IMR-90 (cell line): ENCODE measurements at regions not wholly inside any gene's neighbourhood (a gene's known extent, or its start where the extent isn't known, plus 50 kb on each side); places are given as distances from the start of the nearest gene placed in this dataset.

Experiments used
- ATAC-seq: fragments of 200-7000 bp; cut with Tn5 transposase; 2 replicates; pipeline ENCODE4 v1.9.1; 2020; ENCODE audit warnings: low read depth, mild to moderate bottlenecking, moderate library complexity
- BruUV-seq: library from RNA; stranded (reverse); fragments of 400-500 nt; replicated peaks from 2 replicates; lab custom pipeline; 2021; lab: Mats Ljungman, UMichigan
- CTCF ChIA-PET: fragments of 300-600 bp; formaldehyde crosslinking; extraction: SDS; loops from one replicate; lab custom pipeline; 2021; ENCODE audit warnings: antibody characterized with exemption; lab: Yijun Ruan, JAX
- POLR2A ChIA-PET: fragments of 300-600 bp; sonication (Branson Sonifier 250); formaldehyde crosslinking; loops from one replicate; lab custom pipeline; 2022; ENCODE audit warnings: antibody characterized with exemption; ENCODE audit not compliant: unreplicated experiment; lab: Charles Lee
- DNase-seq: peaks from one replicate; pipeline ENCODE4 v3.0.0; 2013
- H2AFZ ChIP-seq: replicated peaks from 2 replicates; pipeline ENCODE3; 2013; ENCODE audit warnings: low read length, mild to moderate bottlenecking; ENCODE audit not compliant: poor library complexity
- H2AK5ac ChIP-seq: 2 replicates; pipeline ENCODE4 v1.6.1; 2013; ENCODE audit warnings: low read depth, low read length, inconsistent platforms
- H2AK9ac ChIP-seq: replicated peaks from 2 replicates; pipeline ENCODE3; 2013; ENCODE audit warnings: mild to moderate bottlenecking, low read depth, low read length, moderate library complexity; ENCODE audit not compliant: poor library complexity
- H2BK120ac ChIP-seq: 2 replicates; pipeline ENCODE4 v1.6.1; 2013; ENCODE audit warnings: low read depth, low read length, inconsistent platforms
- H2BK15ac ChIP-seq: 3 replicates; pipeline ENCODE4 v1.6.1; 2013; ENCODE audit warnings: low read depth, low read length, inconsistent platforms
- H2BK20ac ChIP-seq: 2 replicates; pipeline ENCODE4 v1.6.1; 2013; ENCODE audit warnings: low read depth, mild to moderate bottlenecking, inconsistent platforms, low read length, moderate library complexity
- H2BK5ac ChIP-seq: 2 replicates; pipeline ENCODE4 v1.6.1; 2013; ENCODE audit warnings: mild to moderate bottlenecking, low read depth, low read length, inconsistent platforms; ENCODE audit not compliant: poor library complexity, severe bottlenecking
- H3K14ac ChIP-seq: replicated peaks from 2 replicates; pipeline ENCODE4 v1.6.1; 2013; ENCODE audit warnings: low read depth, low read length, inconsistent platforms
- H3K18ac ChIP-seq: 2 replicates; pipeline ENCODE4 v1.6.1; 2013; ENCODE audit warnings: low read depth, low read length, control low read depth
- H3K23ac ChIP-seq: 2 replicates; pipeline ENCODE4 v1.6.1; 2013; ENCODE audit warnings: low read depth, low read length, inconsistent platforms
- H3K27ac ChIP-seq: 2 replicates; pipeline ENCODE4 v1.5.1; 2013; ENCODE audit warnings: mild to moderate bottlenecking, control low read depth, low read length; ENCODE audit not compliant: insufficient read depth
- H3K27me3 ChIP-seq: 2 replicates; pipeline ENCODE4 v1.6.1; 2013; ENCODE audit warnings: low read length; ENCODE audit not compliant: control insufficient read depth, insufficient read depth
- H3K36me3 ChIP-seq: 2 replicates; pipeline ENCODE4 v1.6.1; 2013; ENCODE audit warnings: low read length, mixed read lengths; ENCODE audit not compliant: control insufficient read depth, insufficient read depth
- H3K4ac ChIP-seq: 2 replicates; pipeline ENCODE4 v1.6.1; 2013; ENCODE audit warnings: low read depth, low read length, inconsistent platforms
- H3K4me1 ChIP-seq: 2 replicates; pipeline ENCODE4 v1.6.1; 2013; ENCODE audit warnings: low read length, mixed read lengths; ENCODE audit not compliant: control insufficient read depth, insufficient read depth
- H3K4me2 ChIP-seq: 2 replicates; pipeline ENCODE4 v1.6.1; 2013; ENCODE audit warnings: low read depth, mild to moderate bottlenecking, control low read depth, low read length, moderate library complexity
- H3K4me3 ChIP-seq: 2 replicates; pipeline ENCODE4 v1.5.1; 2013; ENCODE audit warnings: low read depth, mild to moderate bottlenecking, control low read depth, low read length, moderate library complexity; ENCODE audit not compliant: insufficient read depth
- H3K56ac ChIP-seq: 2 replicates; pipeline ENCODE4 v1.6.1; 2013; ENCODE audit warnings: low read length, inconsistent platforms; ENCODE audit not compliant: insufficient read depth; ENCODE audit errors: extremely low read depth
- H3K79me1 ChIP-seq, 2 experiments: 2 replicates each; pipeline ENCODE4 v1.6.1; 2013; ENCODE audit warnings: low read length in 2 of 2, inconsistent platforms in 1 of 2, low read depth in 1 of 2
- H3K9ac ChIP-seq: 2 replicates; pipeline ENCODE4 v1.6.1; 2013; ENCODE audit warnings: low read depth, low read length, control low read depth
- H3K9me1 ChIP-seq: 2 replicates; pipeline ENCODE4 v1.6.1; 2013; ENCODE audit warnings: low read length, inconsistent platforms; ENCODE audit not compliant: insufficient read depth
- H3K9me3 ChIP-seq: 2 replicates; pipeline ENCODE4 v1.6.1; 2013; ENCODE audit warnings: low read length; ENCODE audit not compliant: control insufficient read depth, insufficient read depth
- H4K20me1 ChIP-seq: 2 replicates; pipeline ENCODE4 v1.6.1; 2013; ENCODE audit warnings: low read length, inconsistent platforms; ENCODE audit not compliant: insufficient read depth
- H4K5ac ChIP-seq: 2 replicates; pipeline ENCODE4 v1.6.1; 2013; ENCODE audit warnings: mild to moderate bottlenecking, low read depth, low read length, control low read depth
- H4K8ac ChIP-seq, 2 experiments: 2 replicates each; pipeline ENCODE4 v1.6.1; 2013; ENCODE audit warnings: low read depth in 2 of 2, low read length in 2 of 2, control low read depth in 1 of 2, inconsistent platforms in 1 of 2
- H4K91ac ChIP-seq: 2 replicates; pipeline ENCODE4 v1.6.1; 2013; ENCODE audit warnings: low read depth, low read length, inconsistent platforms; ENCODE audit not compliant: insufficient read depth
- BHLHE40 ChIP-seq: fragments of 150-350 bp; IDR thresholded peaks from 2 replicates; pipeline ENCODE4 v1.6.1; 2016; ENCODE audit warnings: mild to moderate bottlenecking, low read depth, low read length
- MAFK ChIP-seq: IDR thresholded peaks from 2 replicates; pipeline ENCODE4 v1.6.1; 2012; ENCODE audit warnings: low read depth, low read length, improper control_type of control experiment
- MXI1 ChIP-seq: IDR thresholded peaks from 2 replicates; pipeline ENCODE4 v1.6.1; 2012; ENCODE audit warnings: low read depth, mild to moderate bottlenecking, low read length, moderate library complexity, borderline replicate concordance
- SMC3 ChIP-seq: fragments of 150-350 bp; IDR thresholded peaks from 2 replicates; pipeline ENCODE4 v1.6.1; 2016; ENCODE audit warnings: low read depth, mild to moderate bottlenecking, antibody characterized with exemption, low read length, moderate library complexity
- WGBS, 2 experiments: methylation state at CpG; one replicate each; pipeline versions ENCODE4 v1.1.5 to v1.1.7; 2013; ENCODE audit warnings: missing lambda C conversion rate in 2 of 2; ENCODE audit not compliant: insufficient read length in 1 of 2; ENCODE audit errors: extremely low coverage in 2 of 2; 5-methylcytosine and 5-hydroxymethylcytosine counted together
- dilution Hi-C: fragments of 300-500 bp; cut with HindIII; formaldehyde crosslinking; loops from one replicate; pipeline ENCODE4 v1.14.3; 2018; ENCODE audit warnings: low sequenced_read_pairs; ENCODE audit not compliant: unreplicated experiment
- in situ Hi-C: fragments of 300-500 bp; cut with MboI; formaldehyde crosslinking; loops from 3 replicates; pipeline ENCODE4 v1.14.3; 2019; ENCODE audit warnings: low sequenced_read_pairs, inconsistent platforms, mixed read lengths
- intact Hi-C: fragments of 100-400 bp; cut with micrococcal nuclease; formaldehyde crosslinking; loops from 2 replicates; pipeline ENCODE4 v1.10.0; 2022
- TF ChIP-seq, protein P1 (sequence below): conservative IDR thresholded peaks from 2 replicates; pipeline ENCODE4 v1.5.1; 2012; ENCODE audit warnings: mild to moderate bottlenecking, low read depth, low read length, improper control_type of control experiment
- TF ChIP-seq, protein P2 (sequence below): fragments of 150-350 bp; IDR thresholded peaks from 2 replicates; pipeline ENCODE4 v1.6.1; 2016; ENCODE audit warnings: low read depth, mild to moderate bottlenecking, low read length, moderate library complexity, borderline replicate concordance

DNA sequence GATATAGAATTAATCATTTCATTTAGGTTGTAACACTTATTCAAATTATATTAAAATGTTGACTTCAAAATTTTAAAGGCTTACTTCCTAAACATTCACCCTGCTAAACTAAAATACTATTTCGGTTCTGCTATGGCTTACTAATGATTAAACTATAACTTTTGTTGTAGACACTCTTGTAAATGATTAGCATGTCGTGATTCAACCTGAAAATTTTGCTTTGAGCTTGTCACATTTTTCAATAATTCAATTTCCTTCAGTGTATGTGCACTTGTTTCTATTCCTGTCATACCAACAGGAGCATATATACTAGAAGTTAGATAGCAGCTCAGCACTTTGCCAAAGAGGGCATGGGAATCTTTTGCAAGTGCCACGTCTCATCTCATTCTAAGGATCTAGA is 1018.8 kb downstream of the AMY1C start:
- intact Hi-C loops: no loop called here
- Histone ChIP-seq H3K4me2 (no peak overlapping the region), H2AK5ac (no peak overlapping the region), H4K20me1 (no peaks in the 10 kb centered on the region), H3K27me3 (no peaks in the 10 kb centered on the region), H3K18ac (no peak overlapping the region), H4K5ac (no peak overlapping the region), H3K56ac (no peak overlapping the region), H3K9me1 (no peaks in the 10 kb centered on the region), H3K14ac (no peak overlapping the region), H2AFZ (no peak overlapping the region), H3K4me3 (no peak overlapping the region), H3K9ac (no peak overlapping the region), H3K27ac (no peak overlapping the region), H3K4ac (no peak overlapping the region), H3K23ac (no peak overlapping the region), H3K36me3 (no peaks in the 10 kb centered on the region), H4K91ac (no peak overlapping the region), H2BK20ac (no peak overlapping the region), H3K79me1 (no peaks in the 10 kb centered on the region), H2BK5ac (no peak overlapping the region), H2AK9ac (no peak overlapping the region), H4K8ac (no peak overlapping the region), H3K9me3 (peaks cover 2% of the 10 kb centered on the region; the same call in 1 of the 2 replicates), H2BK15ac (no peak overlapping the region), H2BK120ac (no peak overlapping the region), H3K4me1 (no peaks in the 10 kb centered on the region)
- ATAC-seq: no peak
- DNase-seq: no peak
- POLR2A ChIA-PET: no interaction called here
- dilution Hi-C loops: no loop called here
- no CpG with 5 or more reads among the region's 3 CpGs for WGBS, 2 experiments
- no TSS peak for BruUV-seq
- no peak for TF ChIP-seq MAFK
- TF ChIP-seq, protein P1, sequence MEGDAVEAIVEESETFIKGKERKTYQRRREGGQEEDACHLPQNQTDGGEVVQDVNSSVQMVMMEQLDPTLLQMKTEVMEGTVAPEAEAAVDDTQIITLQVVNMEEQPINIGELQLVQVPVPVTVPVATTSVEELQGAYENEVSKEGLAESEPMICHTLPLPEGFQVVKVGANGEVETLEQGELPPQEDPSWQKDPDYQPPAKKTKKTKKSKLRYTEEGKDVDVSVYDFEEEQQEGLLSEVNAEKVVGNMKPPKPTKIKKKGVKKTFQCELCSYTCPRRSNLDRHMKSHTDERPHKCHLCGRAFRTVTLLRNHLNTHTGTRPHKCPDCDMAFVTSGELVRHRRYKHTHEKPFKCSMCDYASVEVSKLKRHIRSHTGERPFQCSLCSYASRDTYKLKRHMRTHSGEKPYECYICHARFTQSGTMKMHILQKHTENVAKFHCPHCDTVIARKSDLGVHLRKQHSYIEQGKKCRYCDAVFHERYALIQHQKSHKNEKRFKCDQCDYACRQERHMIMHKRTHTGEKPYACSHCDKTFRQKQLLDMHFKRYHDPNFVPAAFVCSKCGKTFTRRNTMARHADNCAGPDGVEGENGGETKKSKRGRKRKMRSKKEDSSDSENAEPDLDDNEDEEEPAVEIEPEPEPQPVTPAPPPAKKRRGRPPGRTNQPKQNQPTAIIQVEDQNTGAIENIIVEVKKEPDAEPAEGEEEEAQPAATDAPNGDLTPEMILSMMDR: no peak
- TF ChIP-seq, protein P2, sequence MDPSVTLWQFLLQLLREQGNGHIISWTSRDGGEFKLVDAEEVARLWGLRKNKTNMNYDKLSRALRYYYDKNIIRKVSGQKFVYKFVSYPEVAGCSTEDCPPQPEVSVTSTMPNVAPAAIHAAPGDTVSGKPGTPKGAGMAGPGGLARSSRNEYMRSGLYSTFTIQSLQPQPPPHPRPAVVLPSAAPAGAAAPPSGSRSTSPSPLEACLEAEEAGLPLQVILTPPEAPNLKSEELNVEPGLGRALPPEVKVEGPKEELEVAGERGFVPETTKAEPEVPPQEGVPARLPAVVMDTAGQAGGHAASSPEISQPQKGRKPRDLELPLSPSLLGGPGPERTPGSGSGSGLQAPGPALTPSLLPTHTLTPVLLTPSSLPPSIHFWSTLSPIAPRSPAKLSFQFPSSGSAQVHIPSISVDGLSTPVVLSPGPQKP: no peak
- no peak for TF ChIP-seq BHLHE40
- TF ChIP-seq MXI1: no peak
- no peak for TF ChIP-seq SMC3
- in situ Hi-C loops: no loop called here
- CTCF ChIA-PET: interaction anchor here (0.7 kb wide), 1 partner anchor 9 kb away, joined by 3 read pairs; no protein-coding TSS in a partner anchor
